HG03103 (cell line): ENCODE measurements at regions not wholly inside any gene's neighbourhood (a gene's known extent, or its start where the extent isn't known, plus 50 kb on each side); places are given as distances from the start of the nearest gene placed in this dataset.
"Not testable (repeated sequence)": the region's sequence is repeated elsewhere in the genome, so short reads cannot be mapped to it uniquely, and the experiment has no call there.

Experiments used
- ATAC-seq: cut with Tn5 transposase; IDR thresholded peaks from one replicate; pipeline ENCODE4 v1.9.1; 2021; ENCODE audit warnings: low read depth; ENCODE audit not compliant: unreplicated experiment

GRCh38 chr20:1758765-1759164, 101.2 kb upstream of the SIRPG start:
- no peak for ATAC-seq

- ATAC-seq, result no peak
Measured at GRCh38 chr20:1757606-1758512, 100.3 kb upstream of the SIRPG start.

GRCh38 chr20:1757072-1757471, 99.5 kb upstream of the SIRPG start:
- ATAC-seq, result no peak

GRCh38 chr20:1754749-1755148, 97.2 kb upstream of the SIRPG start:
- ATAC-seq, result no peak

GRCh38 chr20:1754306-1754705, 96.7 kb upstream of the SIRPG start:
- no peak for ATAC-seq

GRCh38 chr20:1752045-1752444, 94.5 kb upstream of the SIRPG start:
- ATAC-seq, result no peak

- no peak for ATAC-seq
Measured at GRCh38 chr20:1748777-1749176, 91.2 kb upstream of the SIRPG start.

GRCh38 chr20:1747953-1748577, 90.5 kb upstream of the SIRPG start:
- ATAC-seq, result no peak

GRCh38 chr20:1742049-1742434, 84.5 kb upstream of the SIRPG start:
- not testable (repeated sequence) for ATAC-seq

GRCh38 chr20:1741309-1742048, 83.9 kb upstream of the SIRPG start:
- no peak for ATAC-seq

GRCh38 chr20:1737134-1737533, 79.6 kb upstream of the SIRPG start:
- no peak for ATAC-seq

GRCh38 chr20:1735417-1736089, 78.0 kb upstream of the SIRPG start:
- ATAC-seq, result no peak

GRCh38 chr20:1734269-1734858, 76.8 kb upstream of the SIRPG start:
- no peak for ATAC-seq

GRCh38 chr20:1731828-1732375, 74.3 kb upstream of the SIRPG start:
- ATAC-seq, result not testable (repeated sequence)

GRCh38 chr20:1730981-1731711, 73.6 kb upstream of the SIRPG start:
- ATAC-seq, result not testable (repeated sequence)

- not testable (repeated sequence) for ATAC-seq
Measured at GRCh38 chr20:1727303-1727702, 69.7 kb upstream of the SIRPG start.

- ATAC-seq, result no peak
Measured at GRCh38 chr20:1724901-1725300, 67.3 kb upstream of the SIRPG start.

- ATAC-seq, result no peak
Measured at GRCh38 chr20:1722513-1723050, 65.0 kb upstream of the SIRPG start.
